K562 (cell line): ENCODE measurements at regions not wholly inside any gene's neighbourhood (a gene's known extent, or its start where the extent isn't known, plus 50 kb on each side); places are given as distances from the start of the nearest gene placed in this dataset.

Experiments used
- CHD7 ChIP-seq: fragments of 200-600 bp; sonication (generic); IDR thresholded peaks from one replicate; pipeline ENCODE4 v1.6.1; 2012; ENCODE audit warnings: mild to moderate bottlenecking, low read depth, low read length, inconsistent platforms
- HCFC1 ChIP-seq: IDR thresholded peaks from 2 replicates; pipeline ENCODE4 v1.6.1; 2012; ENCODE audit warnings: low read depth, low read length, improper control_type of control experiment

- no peak for TF ChIP-seq CHD7
- TF ChIP-seq HCFC1: no peak
These were observed 51.0 kb upstream of the RBBP8 start (continued) for GRCh38 chr18:22882084-22882483.
